NCI-H446 (cell line): ENCODE measurements at regions not wholly inside any gene's neighbourhood (a gene's known extent, or its start where the extent isn't known, plus 50 kb on each side); places are given as distances from the start of the nearest gene placed in this dataset.

Experiments
- DNase-seq, 2 experiments: peaks; one replicate each; lab custom pipeline; 2025; lab: John Stamatoyannopoulos, UW

- DNase-seq, result peak in 1 of 2 experiments; percentile 49
Measured at GRCh38 chr5:179497636-179498340, 52.6 kb upstream of the RUFY1 start.

- no peak for DNase-seq
Measured at GRCh38 chr5:179495906-179496455, 54.4 kb upstream of the RUFY1 start.

GRCh38 chr5:179494774-179495526, 55.4 kb upstream of the RUFY1 start:
- no peak for DNase-seq

GRCh38 chr5:179488975-179489374, 61.4 kb upstream of the RUFY1 start:
- DNase-seq, result no peak

- DNase-seq, result no peak
Measured at GRCh38 chr5:179488491-179488890, 61.9 kb upstream of the RUFY1 start.

GRCh38 chr5:179487145-179487544, 63.2 kb upstream of the RUFY1 start:
- DNase-seq, result no peak

- DNase-seq, result no peak
Measured at GRCh38 chr5:179486596-179487051, 63.7 kb upstream of the RUFY1 start.

GRCh38 chr5:179485845-179486575, 64.3 kb upstream of the RUFY1 start:
- no peak for DNase-seq

- DNase-seq, result no peak
Measured at GRCh38 chr5:179484761-179485160, 65.6 kb upstream of the RUFY1 start.

- no peak for DNase-seq
Measured at GRCh38 chr5:179484201-179484600, 66.2 kb upstream of the RUFY1 start.

- no peak for DNase-seq
Measured at GRCh38 chr5:179478624-179479023, 71.7 kb upstream of the RUFY1 start.

GRCh38 chr5:179475208-179475751, 75.1 kb upstream of the RUFY1 start:
- DNase-seq, result peak in 1 of 2 experiments; percentile 17

GRCh38 chr5:179472641-179473040, 77.7 kb upstream of the RUFY1 start:
- DNase-seq, result no peak

- no peak for DNase-seq
Measured at GRCh38 chr5:179472174-179472573, 78.2 kb upstream of the RUFY1 start.

- no peak for DNase-seq
Measured at GRCh38 chr5:179470201-179470600, 80.2 kb upstream of the RUFY1 start.

GRCh38 chr5:179468696-179469095, 81.7 kb upstream of the RUFY1 start:
- no peak for DNase-seq

GRCh38 chr5:179467441-179467840, 82.9 kb upstream of the RUFY1 start:
- no peak for DNase-seq

- DNase-seq, result no peak
Measured at GRCh38 chr5:179464631-179465030, 85.7 kb upstream of the RUFY1 start.

- no peak for DNase-seq
Measured at GRCh38 chr5:179462040-179462439, 88.3 kb upstream of the RUFY1 start.

GRCh38 chr5:179461576-179461975, 88.8 kb upstream of the RUFY1 start:
- no peak for DNase-seq

GRCh38 chr5:179459771-179460170, 90.6 kb upstream of the RUFY1 start:
- DNase-seq, result no peak

- DNase-seq, result no peak
Measured at GRCh38 chr5:179457612-179458011, 92.7 kb upstream of the RUFY1 start.
